Jurkat, Clone E6-1 (cell line): ENCODE measurements at regions not wholly inside any gene's neighbourhood (a gene's known extent, or its start where the extent isn't known, plus 50 kb on each side); places are given as distances from the start of the nearest gene placed in this dataset.

Experiments
- DNase-seq: peaks from one replicate; pipeline ENCODE4 v3.0.0-alpha.2; 2011; ENCODE audit warnings: low read depth, low spot score
- H3K4me3 ChIP-seq: 2 replicates; pipeline ENCODE4 v1.5.1; 2011; ENCODE audit warnings: mild to moderate bottlenecking, low read length, control low read depth, moderate library complexity

GRCh38 chr18:10404168-10404567, 50.3 kb upstream of the APCDD1 start:
- no peak overlapping the region for H3K4me3 ChIP-seq
- DNase-seq, result no peak
